ENCODE measurements at regions not wholly inside any gene's neighbourhood (a gene's known extent, or its start where the extent isn't known, plus 50 kb on each side); places are given as distances from the start of the nearest gene placed in this dataset.

- TF ChIP-seq ATF3 (IDR thresholded peaks at IDR 0.05) (no peak), SP1 (IDR thresholded peaks at IDR 0.05) (no peak), RAD21 (IDR thresholded peaks at IDR 0.05) (no peak)
These were observed 164.2 kb downstream of the FOXA2 start for GRCh38 chr20:22420116-22420598.

Data from liver (tissue), 2 donors.